Uterus (tissue), 3 donors: ENCODE measurements at regions not wholly inside any gene's neighbourhood (a gene's known extent, or its start where the extent isn't known, plus 50 kb on each side); places are given as distances from the start of the nearest gene placed in this dataset.
A peak's percentile ranks its signal among the peaks of the same experiment; 100 is the strongest.

Experiments used
- DNase-seq, 2 donors: peaks; one replicate each; pipeline ENCODE4 v3.0.0-alpha.2; 2019 to 2020
- H3K27ac ChIP-seq, 2 donors: fragments of 200-600 bp; sonication (generic); 1 replicate in 1 of 2; 2 replicates in 1 of 2; pipeline ENCODE4 v1.5.1; 2016 to 2018
- H3K27me3 ChIP-seq, 2 donors: fragments of 200-600 bp; sonication (generic); one replicate each; pipeline ENCODE4 v1.5.1; 2018 to 2019; ENCODE audit warnings: control low read depth in 1 of 2
- H3K36me3 ChIP-seq, 2 donors: fragments of 200-600 bp; sonication (generic); one replicate each; pipeline ENCODE4 v1.5.1; 2019; ENCODE audit warnings: control low read depth in 1 of 2
- H3K4me1 ChIP-seq, 2 donors: fragments of 200-600 bp; sonication (generic); one replicate each; pipeline ENCODE4 v1.5.1; 2018 to 2019; ENCODE audit warnings: control low read depth in 1 of 2
- H3K4me3 ChIP-seq, 2 donors: fragments of 200-600 bp; sonication (generic); 1 replicate in 1 of 2; 2 replicates in 1 of 2; pipeline ENCODE4 v1.5.1; 2018 to 2019; ENCODE audit warnings: mild to moderate bottlenecking in 1 of 2
- H3K9me3 ChIP-seq, 2 donors: fragments of 200-600 bp; sonication (generic); one replicate each; pipeline ENCODE4 v1.5.1; 2019; ENCODE audit warnings: control low read depth in 1 of 2
- CTCF ChIP-seq, 4 experiments: fragments of 200-600 bp in 2 of 4; fragments of 450-650 bp in 2 of 4; sonication (generic) in 2 of 4; IDR thresholded peaks; one replicate each; pipeline ENCODE4 v1.5.1; 2016 to 2019; ENCODE audit warnings: antibody characterized with exemption in 4 of 4, mild to moderate bottlenecking in 2 of 4, moderate library complexity in 1 of 4
- POLR2A ChIP-seq, 2 donors: fragments of 450-650 bp; IDR thresholded peaks; one replicate each; pipeline ENCODE4 v1.6.1; 2016; ENCODE audit warnings: antibody characterized with exemption in 2 of 2, mild to moderate bottlenecking in 1 of 2, moderate library complexity in 1 of 2
- intact Hi-C: fragments of 100-400 bp; cut with DNase I; formaldehyde crosslinking; loops from one replicate; pipeline ENCODE4 v1.15.1; 2023; ENCODE audit warnings: low total_unique reads
- donor health status: DM: yes; HTN: yes; CAD: no.

- H3K4me1 ChIP-seq, result no peaks in the 10 kb centered on the region
- H3K27ac ChIP-seq, result no peak overlapping the region
- no peaks in the 10 kb centered on the region for H3K27me3 ChIP-seq
- peak in 1 of 2 donors; percentile 24 for DNase-seq
- H3K36me3 ChIP-seq, result no peaks in the 10 kb centered on the region
- H3K9me3 ChIP-seq, result no peaks in the 10 kb centered on the region
- no peak overlapping the region for H3K4me3 ChIP-seq
- intact Hi-C loops, result no loop called here
- TF ChIP-seq POLR2A (IDR thresholded peaks at IDR 0.05) (no peak), CTCF (IDR thresholded peaks at IDR 0.05) (no peak)
These were observed 84.1 kb upstream of the GK2 start for GRCh38 chr4:79492148-79492547.

- no peak for DNase-seq
- TF ChIP-seq POLR2A (IDR thresholded peaks at IDR 0.05) (no peak), CTCF (IDR thresholded peaks at IDR 0.05) (no peak)
- no peaks in the 10 kb centered on the region for H3K36me3 ChIP-seq
- intact Hi-C loops, result no loop called here
- H3K4me3 ChIP-seq, result no peak overlapping the region
- H3K9me3 ChIP-seq, result no peaks in the 10 kb centered on the region
- no peaks in the 10 kb centered on the region for H3K4me1 ChIP-seq
- H3K27me3 ChIP-seq, result no peaks in the 10 kb centered on the region
- no peak overlapping the region for H3K27ac ChIP-seq
These were observed 81.5 kb upstream of the GK2 start for GRCh38 chr4:79489506-79489905.

DNA sequence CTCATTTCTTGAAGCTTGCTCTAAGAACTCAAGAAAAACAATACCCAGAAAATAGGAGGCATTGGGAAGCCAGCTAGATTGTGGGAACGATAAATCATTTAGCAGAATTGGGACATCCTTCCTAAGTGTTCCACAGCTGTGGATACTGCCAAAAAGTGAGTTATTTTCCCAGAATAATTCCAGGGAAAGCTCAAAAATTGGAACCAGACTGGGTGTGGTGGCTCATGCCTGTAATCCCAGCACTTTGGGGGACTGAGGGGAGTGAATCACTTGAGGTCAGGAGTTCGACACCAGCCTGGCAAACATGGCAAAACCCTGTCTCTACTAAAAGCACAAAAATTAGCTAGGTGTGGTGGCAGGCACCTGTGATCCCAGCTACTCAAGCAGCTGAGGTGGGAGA is 68.2 kb upstream of the GK2 start:
- no peak overlapping the region for H3K4me3 ChIP-seq
- no peaks in the 10 kb centered on the region for H3K27me3 ChIP-seq
- H3K9me3 ChIP-seq, result no peaks in the 10 kb centered on the region
- TF ChIP-seq POLR2A (IDR thresholded peaks at IDR 0.05), result no peak
- no peak for TF ChIP-seq CTCF (IDR thresholded peaks at IDR 0.05)
- no peak for DNase-seq
- H3K36me3 ChIP-seq, result no peaks in the 10 kb centered on the region
- no peak overlapping the region for H3K27ac ChIP-seq
- intact Hi-C loops, result no loop called here
- H3K4me1 ChIP-seq, result no peaks in the 10 kb centered on the region

DNA sequence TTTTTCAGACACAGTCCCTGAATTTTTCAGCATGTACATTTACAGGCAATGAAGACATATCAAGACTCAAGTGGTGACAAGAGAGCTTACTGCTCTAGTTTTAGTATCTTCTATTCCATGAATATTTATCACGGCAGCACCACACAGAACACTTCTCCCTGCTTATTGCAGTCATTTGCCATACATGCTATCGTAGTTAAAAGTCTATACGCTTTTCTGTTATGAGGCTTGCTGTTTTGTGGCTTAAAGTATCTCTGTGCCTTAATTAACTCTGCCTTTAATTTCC is 65.4 kb upstream of the GK2 start:
- Histone ChIP-seq H3K27me3 (no peaks in the 10 kb centered on the region), H3K4me3 (no peak overlapping the region), H3K9me3 (no peaks in the 10 kb centered on the region), H3K4me1 (no peaks in the 10 kb centered on the region), H3K36me3 (no peaks in the 10 kb centered on the region), H3K27ac (no peak overlapping the region)
- intact Hi-C loops, result no loop called here
- TF ChIP-seq CTCF (IDR thresholded peaks at IDR 0.05) (no peak), POLR2A (IDR thresholded peaks at IDR 0.05) (no peak)
- DNase-seq, result no peak

GRCh38 chr4:79472693-79473438 is 64.8 kb upstream of the GK2 start:
- no peaks in the 10 kb centered on the region for H3K27me3 ChIP-seq
- no peaks in the 10 kb centered on the region for H3K4me1 ChIP-seq
- TF ChIP-seq POLR2A (IDR thresholded peaks at IDR 0.05) (no peak), CTCF (IDR thresholded peaks at IDR 0.05) (no peak)
- H3K36me3 ChIP-seq, result no peaks in the 10 kb centered on the region
- H3K4me3 ChIP-seq, result no peak overlapping the region
- intact Hi-C loops, result no loop called here
- no peak for DNase-seq
- no peaks in the 10 kb centered on the region for H3K9me3 ChIP-seq
- H3K27ac ChIP-seq, result no peak overlapping the region
